PC-9 (cell line): ENCODE measurements at regions not wholly inside any gene's neighbourhood (a gene's known extent, or its start where the extent isn't known, plus 50 kb on each side); places are given as distances from the start of the nearest gene placed in this dataset.

Experiments used
- BruUV-seq: library from RNA; stranded (reverse); fragments of 400-500 nt; replicated peaks from 2 replicates; lab custom pipeline; 2021; lab: Mats Ljungman, UMichigan
- CTCF ChIA-PET: fragments of 300-600 bp; sonication (Branson Sonifier 250); formaldehyde crosslinking; loops from one replicate; lab custom pipeline; 2022; ENCODE audit warnings: antibody characterized with exemption; lab: Charles Lee
- POLR2A ChIA-PET: fragments of 300-600 bp; sonication (Branson Sonifier 250); formaldehyde crosslinking; loops from one replicate; lab custom pipeline; 2022; ENCODE audit warnings: antibody characterized with exemption; ENCODE audit not compliant: unreplicated experiment; lab: Charles Lee
- DNase-seq, 2 experiments: peaks; one replicate each; pipeline versions ENCODE4 v3.0.0 to v3.0.0-alpha.2; 2015 to 2022; ENCODE audit warnings: mixed read lengths in 1 of 2
- H2AFZ ChIP-seq: fragments of 200-600 bp; sonication (generic); 2 replicates; pipeline ENCODE4 v1.8.1; 2017; ENCODE audit warnings: antibody characterized with exemption
- H3F3A ChIP-seq: fragments of 200-600 bp; sonication (generic); 2 replicates; pipeline ENCODE4 v1.8.1; 2017; ENCODE audit warnings: antibody characterized with exemption, mild to moderate bottlenecking, low read depth; ENCODE audit not compliant: insufficient read depth
- H3K27ac ChIP-seq: fragments of 200-600 bp; sonication (generic); 2 replicates; pipeline ENCODE4 v1.6.1; 2016; ENCODE audit warnings: mixed run types
- H3K27me3 ChIP-seq: fragments of 200-600 bp; sonication (generic); 2 replicates; pipeline ENCODE4 v1.6.1; 2016; ENCODE audit warnings: low read depth, mixed run types; ENCODE audit not compliant: insufficient read depth
- H3K36me3 ChIP-seq: fragments of 200-600 bp; sonication (generic); 2 replicates; pipeline ENCODE4 v1.6.1; 2016; ENCODE audit warnings: low read depth, mixed run types
- H3K4me1 ChIP-seq: fragments of 200-600 bp; sonication (generic); replicated peaks from 2 replicates; pipeline ENCODE4 v1.6.1; 2016; ENCODE audit warnings: mixed run types; ENCODE audit not compliant: insufficient read depth
- H3K4me2 ChIP-seq: fragments of 200-600 bp; sonication (generic); 2 replicates; pipeline ENCODE4 v1.6.1; 2017; ENCODE audit warnings: mixed run types
- H3K4me3 ChIP-seq: fragments of 200-600 bp; sonication (generic); 2 replicates; pipeline ENCODE4 v1.6.1; 2016; ENCODE audit warnings: mixed run types
- H3K79me2 ChIP-seq: fragments of 200-600 bp; sonication (generic); 2 replicates; pipeline ENCODE4 v1.6.1; 2017; ENCODE audit warnings: low read depth, mixed run types
- H3K9me2 ChIP-seq: fragments of 200-600 bp; sonication (generic); 2 replicates; pipeline ENCODE4 v1.8.1; 2017; ENCODE audit warnings: mild to moderate bottlenecking; ENCODE audit not compliant: insufficient read depth
- H3K9me3 ChIP-seq: fragments of 200-600 bp; sonication (generic); 2 replicates; pipeline ENCODE4 v1.8.1; 2016; ENCODE audit warnings: low read depth; ENCODE audit not compliant: insufficient read depth
- H4K20me1 ChIP-seq: fragments of 200-600 bp; sonication (generic); 2 replicates; pipeline ENCODE4 v1.8.1; 2017; ENCODE audit not compliant: insufficient read depth
- EZH2 ChIP-seq: fragments of 200-600 bp; sonication (generic); IDR thresholded peaks from 2 replicates; pipeline ENCODE4 v1.8.0; 2017; ENCODE audit warnings: antibody characterized with exemption, low read depth
- intact Hi-C: fragments of 100-400 bp; cut with micrococcal nuclease; formaldehyde crosslinking; loops from one replicate; pipeline ENCODE4 v1.10.0; 2022; ENCODE audit not compliant: unreplicated experiment
- TF ChIP-seq, protein P1 (sequence below): fragments of 200-600 bp; sonication (generic); conservative IDR thresholded peaks from 2 replicates; pipeline ENCODE4 v1.6.1; 2017; ENCODE audit warnings: mixed run types, antibody characterized with exemption, mild to moderate bottlenecking, moderate library complexity

DNA sequence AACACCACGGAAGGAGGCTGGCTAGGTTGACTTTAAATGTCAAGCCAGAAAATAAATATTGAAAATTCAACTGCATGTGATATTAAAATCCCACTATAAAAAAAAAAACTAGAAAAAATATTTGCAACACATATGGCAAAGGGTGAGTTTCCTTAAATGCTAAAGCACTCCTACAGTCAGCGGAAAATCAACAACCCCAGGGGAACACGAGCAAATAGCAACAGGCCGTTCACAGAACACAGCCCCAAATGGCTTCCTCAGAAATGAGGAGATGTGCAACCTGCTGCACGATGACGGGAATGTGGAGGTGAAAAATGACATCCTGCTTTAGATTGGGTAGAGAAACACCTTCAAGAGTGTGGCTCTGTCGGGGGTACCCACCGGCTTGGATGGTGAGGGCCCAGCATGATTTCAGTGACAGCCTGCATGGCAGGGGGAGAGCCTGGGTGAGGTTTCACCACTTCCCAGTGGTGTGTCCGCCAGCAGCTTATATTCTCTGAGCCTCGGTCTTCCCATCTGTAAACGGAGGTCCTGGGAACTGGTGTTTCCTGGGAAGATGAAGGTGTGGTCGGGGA lies 157.9 kb upstream of the GLI2 start:
- Histone ChIP-seq H3K79me2 (no peaks in the 10 kb centered on the region), H3F3A (no peaks in the 10 kb centered on the region), H2AFZ (no peak overlapping the region), H3K27ac (no peak overlapping the region), H3K36me3 (no peaks in the 10 kb centered on the region), H3K4me1 (no peaks in the 10 kb centered on the region), H3K9me3 (peaks cover 4% of the 10 kb centered on the region), H3K4me2 (no peak overlapping the region), H3K9me2 (no peaks in the 10 kb centered on the region), H3K4me3 (no peak overlapping the region), H3K27me3 (peaks cover 5% of the 10 kb centered on the region; the same call in 1 of the 2 replicates), H4K20me1 (no peaks in the 10 kb centered on the region)
- no TSS peak for BruUV-seq
- intact Hi-C loops, result no loop called here
- ChIA-PET POLR2A (no interaction called here), CTCF (no interaction called here)
- TF ChIP-seq, protein P1, sequence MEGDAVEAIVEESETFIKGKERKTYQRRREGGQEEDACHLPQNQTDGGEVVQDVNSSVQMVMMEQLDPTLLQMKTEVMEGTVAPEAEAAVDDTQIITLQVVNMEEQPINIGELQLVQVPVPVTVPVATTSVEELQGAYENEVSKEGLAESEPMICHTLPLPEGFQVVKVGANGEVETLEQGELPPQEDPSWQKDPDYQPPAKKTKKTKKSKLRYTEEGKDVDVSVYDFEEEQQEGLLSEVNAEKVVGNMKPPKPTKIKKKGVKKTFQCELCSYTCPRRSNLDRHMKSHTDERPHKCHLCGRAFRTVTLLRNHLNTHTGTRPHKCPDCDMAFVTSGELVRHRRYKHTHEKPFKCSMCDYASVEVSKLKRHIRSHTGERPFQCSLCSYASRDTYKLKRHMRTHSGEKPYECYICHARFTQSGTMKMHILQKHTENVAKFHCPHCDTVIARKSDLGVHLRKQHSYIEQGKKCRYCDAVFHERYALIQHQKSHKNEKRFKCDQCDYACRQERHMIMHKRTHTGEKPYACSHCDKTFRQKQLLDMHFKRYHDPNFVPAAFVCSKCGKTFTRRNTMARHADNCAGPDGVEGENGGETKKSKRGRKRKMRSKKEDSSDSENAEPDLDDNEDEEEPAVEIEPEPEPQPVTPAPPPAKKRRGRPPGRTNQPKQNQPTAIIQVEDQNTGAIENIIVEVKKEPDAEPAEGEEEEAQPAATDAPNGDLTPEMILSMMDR, result no peak
- TF ChIP-seq EZH2, result no peak
- DNase-seq, result no peak

DNA sequence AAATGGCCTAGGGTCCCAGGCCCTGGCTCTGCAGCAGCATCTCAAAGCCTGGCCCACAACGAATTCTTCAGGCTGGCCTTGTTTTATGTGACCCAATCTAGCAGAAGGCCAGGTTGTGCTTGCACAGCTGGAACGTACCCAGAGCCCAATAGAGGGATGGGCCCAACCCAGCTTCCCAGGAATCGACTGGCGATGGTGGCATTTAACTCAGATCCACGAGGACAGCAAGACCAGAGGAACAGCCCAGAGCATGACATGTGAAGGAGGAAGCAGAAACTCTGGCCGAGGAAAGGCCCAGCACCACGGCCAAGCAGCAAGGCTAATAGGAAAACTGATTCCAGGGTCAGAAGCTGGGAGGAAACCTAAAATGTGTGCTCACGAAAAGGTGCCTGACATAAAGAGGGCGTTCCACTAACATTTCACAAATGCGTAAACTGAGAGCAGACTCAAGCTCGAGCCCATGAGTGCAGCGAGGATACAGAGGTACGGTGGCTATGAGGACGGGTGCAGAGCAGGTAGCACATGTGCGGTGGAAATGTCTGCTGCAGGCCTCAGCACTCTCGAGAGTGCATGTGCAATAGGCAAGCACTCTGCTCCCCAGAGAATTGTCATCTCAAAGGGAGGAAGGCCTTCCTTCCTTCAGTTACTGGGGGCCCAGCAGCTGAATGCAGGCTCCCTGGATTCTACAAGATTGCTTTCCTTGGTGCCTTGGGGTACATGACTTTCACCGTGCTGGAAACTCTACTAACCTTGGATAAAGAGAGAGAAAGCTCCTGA lies 156.9 kb upstream of the GLI2 start:
- H3K4me1 ChIP-seq, result no peaks in the 10 kb centered on the region
- no peak for DNase-seq
- no TSS peak for BruUV-seq
- H3K79me2 ChIP-seq, result no peaks in the 10 kb centered on the region
- H4K20me1 ChIP-seq, result no peaks in the 10 kb centered on the region
- CTCF ChIA-PET, result no interaction called here
- no peak for TF ChIP-seq EZH2
- TF ChIP-seq, protein P1, result no peak
- H3K27me3 ChIP-seq, result peaks cover 5% of the 10 kb centered on the region; the same call in 1 of the 2 replicates
- no peak overlapping the region for H3K4me2 ChIP-seq
- no peaks in the 10 kb centered on the region for H3K36me3 ChIP-seq
- no peak overlapping the region for H2AFZ ChIP-seq
- POLR2A ChIA-PET, result no interaction called here
- H3K27ac ChIP-seq, result no peak overlapping the region
- no peak overlapping the region for H3K4me3 ChIP-seq
- peaks cover 9% of the 10 kb centered on the region for H3K9me3 ChIP-seq
- no peaks in the 10 kb centered on the region for H3F3A ChIP-seq
- intact Hi-C loops, result no loop called here
- H3K9me2 ChIP-seq, result no peaks in the 10 kb centered on the region

DNA sequence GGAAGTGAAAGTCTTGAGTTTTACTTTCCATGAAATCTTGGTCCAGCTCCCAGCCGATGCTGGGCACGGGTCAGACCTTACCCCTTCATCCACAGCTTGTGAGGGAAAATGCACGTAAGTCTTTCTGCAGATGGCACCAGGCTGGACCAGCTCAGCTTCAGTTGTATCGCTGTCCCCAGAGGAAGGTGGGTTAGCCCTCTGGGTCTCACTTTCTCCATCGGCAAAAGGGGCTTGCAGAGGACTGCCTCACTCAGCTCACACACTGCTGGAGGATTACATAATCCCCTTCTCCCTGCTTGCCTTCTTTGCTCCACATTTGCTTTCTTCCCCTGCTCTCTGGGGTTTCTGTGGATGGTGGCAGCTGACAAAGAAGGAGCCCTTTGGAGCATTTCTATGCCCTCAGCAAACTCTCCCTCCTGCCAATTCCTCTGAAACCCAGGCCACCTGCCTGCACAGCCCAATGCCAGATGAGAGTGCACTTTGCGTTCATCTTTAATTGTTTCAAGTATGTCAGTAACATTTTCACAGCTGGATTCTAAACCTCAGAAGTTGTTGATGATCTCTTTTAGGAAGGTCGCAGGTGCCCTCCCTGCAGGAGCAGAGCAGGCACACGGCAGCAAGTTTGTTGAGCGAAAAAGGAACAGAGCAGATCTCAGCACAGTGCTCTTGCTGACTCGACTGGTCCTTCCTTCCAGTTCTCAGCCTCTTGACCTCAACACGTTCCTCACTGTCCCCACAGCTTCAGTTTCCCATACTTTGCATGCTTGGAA lies 155.6 kb upstream of the GLI2 start:
- BruUV-seq, result no TSS peak
- ChIA-PET CTCF (no interaction called here), POLR2A (no interaction called here)
- no peaks in the 10 kb centered on the region for H3K79me2 ChIP-seq
- no peaks in the 10 kb centered on the region for H3K36me3 ChIP-seq
- no peaks in the 10 kb centered on the region for H3K4me1 ChIP-seq
- H3K27ac ChIP-seq, result no peak overlapping the region
- H3K4me2 ChIP-seq, result no peak overlapping the region
- intact Hi-C loops, result no loop called here
- H4K20me1 ChIP-seq, result no peaks in the 10 kb centered on the region
- no peaks in the 10 kb centered on the region; the same call in 1 of the 2 replicates for H3K27me3 ChIP-seq
- no peaks in the 10 kb centered on the region for H3K9me2 ChIP-seq
- H3K9me3 ChIP-seq, result peaks cover 15% of the 10 kb centered on the region
- H3K4me3 ChIP-seq, result no peak overlapping the region
- DNase-seq, result no peak
- TF ChIP-seq, protein P1, result no peak
- TF ChIP-seq EZH2, result no peak
- H2AFZ ChIP-seq, result no peak overlapping the region
- no peaks in the 10 kb centered on the region for H3F3A ChIP-seq
